LNCAP (cell line): ENCODE measurements at regions not wholly inside any gene's neighbourhood (a gene's known extent, or its start where the extent isn't known, plus 50 kb on each side); places are given as distances from the start of the nearest gene placed in this dataset.

Experiments used
- TF ChIP-seq, protein P1 (sequence below): fragments of 450-650 bp; IDR thresholded peaks from 2 replicates; pipeline ENCODE4 v1.5.1; 2017; ENCODE audit warnings: mild to moderate bottlenecking

DNA sequence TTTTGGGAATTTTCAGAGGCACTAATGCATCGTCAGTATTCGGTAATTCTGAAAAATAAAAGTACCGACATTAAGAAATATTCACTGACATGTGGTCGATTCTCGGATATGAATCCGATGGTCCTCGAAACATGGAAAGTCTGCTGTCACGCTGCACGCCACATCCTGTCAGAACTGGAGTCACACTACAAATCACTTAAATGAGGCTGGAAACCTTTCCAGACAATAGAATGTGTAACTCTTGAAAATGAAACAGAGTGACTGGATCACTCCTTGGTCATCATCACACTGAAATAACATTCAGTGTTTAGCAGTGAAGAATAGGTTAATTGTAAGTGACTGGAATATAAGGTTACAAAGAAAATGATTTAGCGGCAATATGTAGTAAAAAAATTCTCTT is 620.1 kb upstream of the ADAMTS5 start:
- TF ChIP-seq, protein P1, sequence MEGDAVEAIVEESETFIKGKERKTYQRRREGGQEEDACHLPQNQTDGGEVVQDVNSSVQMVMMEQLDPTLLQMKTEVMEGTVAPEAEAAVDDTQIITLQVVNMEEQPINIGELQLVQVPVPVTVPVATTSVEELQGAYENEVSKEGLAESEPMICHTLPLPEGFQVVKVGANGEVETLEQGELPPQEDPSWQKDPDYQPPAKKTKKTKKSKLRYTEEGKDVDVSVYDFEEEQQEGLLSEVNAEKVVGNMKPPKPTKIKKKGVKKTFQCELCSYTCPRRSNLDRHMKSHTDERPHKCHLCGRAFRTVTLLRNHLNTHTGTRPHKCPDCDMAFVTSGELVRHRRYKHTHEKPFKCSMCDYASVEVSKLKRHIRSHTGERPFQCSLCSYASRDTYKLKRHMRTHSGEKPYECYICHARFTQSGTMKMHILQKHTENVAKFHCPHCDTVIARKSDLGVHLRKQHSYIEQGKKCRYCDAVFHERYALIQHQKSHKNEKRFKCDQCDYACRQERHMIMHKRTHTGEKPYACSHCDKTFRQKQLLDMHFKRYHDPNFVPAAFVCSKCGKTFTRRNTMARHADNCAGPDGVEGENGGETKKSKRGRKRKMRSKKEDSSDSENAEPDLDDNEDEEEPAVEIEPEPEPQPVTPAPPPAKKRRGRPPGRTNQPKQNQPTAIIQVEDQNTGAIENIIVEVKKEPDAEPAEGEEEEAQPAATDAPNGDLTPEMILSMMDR, result no peak

DNA sequence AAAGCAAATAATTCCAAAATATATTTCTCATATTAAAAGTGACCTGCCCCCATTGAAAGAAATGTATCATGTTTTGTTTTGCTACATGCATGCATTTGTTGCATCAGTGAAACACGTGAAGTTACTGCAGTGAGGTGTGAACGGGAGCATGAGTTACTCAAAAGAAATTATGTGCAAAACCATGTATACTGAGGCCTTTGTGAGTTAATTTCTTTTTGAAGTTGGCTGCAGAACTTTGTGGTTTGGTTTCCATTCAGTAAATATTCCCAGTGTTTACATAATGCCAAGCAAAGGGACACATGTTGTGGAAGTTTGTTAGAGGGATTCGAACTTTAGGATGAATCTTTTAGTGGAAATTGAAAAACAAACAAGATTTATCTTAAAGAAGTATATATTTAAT is 619.4 kb upstream of the ADAMTS5 start:
- TF ChIP-seq, protein P1, result no peak

DNA sequence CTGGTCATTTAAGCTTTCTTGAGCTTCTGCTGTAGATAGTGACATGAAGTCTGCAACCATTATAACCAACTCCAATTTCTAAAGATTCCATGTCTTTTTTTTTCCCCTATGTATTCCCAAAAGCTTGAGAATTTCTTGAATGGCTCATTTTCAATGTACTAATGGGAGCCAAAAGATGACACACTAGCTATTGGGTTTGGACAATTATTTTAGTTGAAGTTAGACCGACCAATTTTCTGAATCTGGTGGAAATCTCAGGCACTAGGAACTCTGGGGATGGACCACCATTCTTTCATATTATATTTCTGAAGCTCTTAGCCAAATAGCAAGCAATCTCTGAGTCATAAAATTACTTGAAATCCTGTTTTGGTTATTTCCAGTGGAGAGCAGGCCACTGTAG is 617.4 kb upstream of the ADAMTS5 start:
- TF ChIP-seq, protein P1, result no peak

DNA sequence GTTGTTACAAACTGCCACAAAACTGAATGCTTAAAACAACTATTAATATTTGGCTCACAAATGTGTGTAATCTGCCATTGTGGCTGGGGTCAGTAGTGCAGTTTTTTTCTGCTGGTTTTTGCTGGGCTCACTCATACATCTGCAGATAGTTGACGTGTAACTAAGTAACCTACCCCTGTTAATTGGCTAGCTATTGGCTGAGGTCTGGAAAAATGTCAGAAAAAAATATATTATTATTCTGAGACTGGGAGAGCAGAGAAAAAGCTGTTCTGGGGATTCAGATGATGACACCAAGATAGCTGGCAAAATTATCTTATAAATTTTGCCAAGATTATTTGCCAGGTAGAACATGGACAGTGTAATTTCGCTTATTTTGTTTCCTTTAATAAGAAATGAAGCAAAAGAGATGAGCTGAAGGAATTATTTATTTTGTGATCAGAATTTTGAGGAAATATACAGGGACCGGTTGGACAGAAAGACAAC is 616.1 kb upstream of the ADAMTS5 start:
- TF ChIP-seq, protein P1, result no peak

DNA sequence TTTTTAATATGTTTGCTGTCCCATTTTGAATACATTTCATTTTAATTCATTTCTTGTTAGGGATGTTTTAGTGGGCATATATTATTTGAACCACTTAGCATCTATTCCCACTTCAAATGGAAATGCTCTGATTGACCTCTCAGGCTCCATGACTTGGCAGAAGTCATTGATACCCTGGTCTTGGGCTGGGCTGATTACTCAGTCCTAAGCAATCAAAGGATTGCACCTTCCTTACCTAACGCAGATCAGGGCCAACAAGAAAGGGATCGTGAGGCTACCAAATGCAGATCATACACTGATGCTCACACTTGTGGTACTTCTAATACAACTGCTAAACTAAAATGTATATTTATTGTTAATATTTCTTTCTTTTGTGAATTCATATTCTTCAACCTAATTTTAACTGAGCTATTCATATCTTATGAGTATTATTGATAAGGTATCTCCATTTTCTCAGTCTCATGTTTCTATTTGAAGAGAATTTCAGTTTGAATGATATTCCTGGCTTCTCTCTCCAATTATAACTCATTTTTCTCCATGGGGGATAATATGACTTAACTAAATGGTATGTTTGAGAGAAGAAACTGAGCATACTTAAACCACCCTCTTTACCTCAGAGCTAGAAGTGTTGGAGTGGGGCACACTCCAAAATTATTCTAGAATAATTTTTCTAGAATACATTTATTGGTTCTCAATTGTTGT is 615.5 kb upstream of the ADAMTS5 start:
- TF ChIP-seq, protein P1, result no peak

DNA sequence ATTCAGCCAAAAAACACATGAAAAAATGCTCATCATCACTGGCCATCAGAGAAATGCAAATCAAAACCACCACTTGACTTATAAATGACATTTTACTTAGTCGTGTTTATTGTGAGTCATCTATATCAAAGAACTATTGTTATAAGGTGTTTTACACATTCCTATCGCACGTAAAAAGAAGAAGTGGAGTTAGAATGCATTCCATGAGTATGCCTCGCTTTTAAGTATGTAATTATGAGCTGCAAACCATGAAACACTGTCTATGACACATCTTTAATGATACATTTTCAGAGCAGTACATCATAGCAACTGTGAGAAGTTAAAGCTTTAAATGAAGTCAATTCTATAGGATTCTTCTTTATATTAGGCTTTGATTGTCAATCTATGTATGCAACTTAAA is 614.3 kb upstream of the ADAMTS5 start:
- TF ChIP-seq, protein P1, result no peak

DNA sequence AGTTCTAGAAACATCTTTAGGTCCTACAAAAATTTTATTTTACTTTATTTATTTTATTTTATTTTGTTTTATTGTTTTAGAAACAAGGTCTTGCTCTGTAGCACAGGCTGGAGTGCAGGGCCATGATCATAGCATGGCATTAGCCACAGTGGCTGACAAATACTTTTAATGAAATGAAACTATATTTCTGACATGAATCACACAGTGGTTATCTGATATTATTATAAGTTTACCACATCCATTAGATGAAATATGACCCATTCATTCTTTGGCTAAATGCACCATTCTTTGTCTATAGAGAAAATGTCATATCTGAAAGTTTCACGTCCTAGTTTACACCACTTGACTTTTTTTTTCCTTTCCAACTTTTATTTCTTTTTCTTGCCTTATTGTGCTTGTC is 613.4 kb upstream of the ADAMTS5 start:
- TF ChIP-seq, protein P1, result no peak
